SK-N-SH (cell line): ENCODE measurements at regions not wholly inside any gene's neighbourhood (a gene's known extent, or its start where the extent isn't known, plus 50 kb on each side); places are given as distances from the start of the nearest gene placed in this dataset.

Source experiments
- CTCF ChIP-seq: fragments of 200-600 bp; sonication (generic); IDR thresholded peaks from 2 replicates; pipeline ENCODE4 v1.6.1; 2017; ENCODE audit warnings: antibody characterized with exemption, mild to moderate bottlenecking, moderate library complexity
- FOXJ3 ChIP-seq: sonication (generic); formaldehyde crosslinking; IDR thresholded peaks from 2 replicates; pipeline ENCODE4 v1.5.1; 2020; ENCODE audit warnings: mild to moderate bottlenecking, missing genetic modification reagents
- FOXM1 ChIP-seq: IDR thresholded peaks from 2 replicates; pipeline ENCODE4 v1.4.0; 2012; ENCODE audit warnings: low read depth, mild to moderate bottlenecking
- JUND ChIP-seq: IDR thresholded peaks from 2 replicates; pipeline ENCODE4 v1.4.0; 2012
- MAX ChIP-seq: IDR thresholded peaks from 2 replicates; pipeline ENCODE4 v1.4.0; 2012; ENCODE audit warnings: low read depth
- PBX3 ChIP-seq: IDR thresholded peaks from 2 replicates; pipeline ENCODE4; 2012
- POLR2AphosphoS5 ChIP-seq: IDR thresholded peaks from 2 replicates; pipeline ENCODE4 v1.6.1; 2012; ENCODE audit warnings: low read depth, low read length
- REST ChIP-seq: IDR thresholded peaks from 2 replicates; pipeline ENCODE4 v1.6.1; 2012; ENCODE audit warnings: mild to moderate bottlenecking, low read depth, low read length, moderate library complexity
- RFX5 ChIP-seq: IDR thresholded peaks from 2 replicates; pipeline ENCODE4 v1.6.1; 2012; ENCODE audit warnings: mild to moderate bottlenecking, improper control_type of control experiment, low read length
- RXRA ChIP-seq: IDR thresholded peaks from 2 replicates; pipeline ENCODE4 v1.4.0; 2012; ENCODE audit warnings: low read depth, mild to moderate bottlenecking, borderline replicate concordance
- SIN3A ChIP-seq: IDR thresholded peaks from 2 replicates; pipeline ENCODE4 v1.6.1; 2012; ENCODE audit warnings: low read depth, mild to moderate bottlenecking, low read length, moderate library complexity, borderline replicate concordance
- TAF1 ChIP-seq: IDR thresholded peaks from 2 replicates; pipeline ENCODE4 v1.6.1; 2012; ENCODE audit warnings: low read depth, mild to moderate bottlenecking, low read length, moderate library complexity, borderline replicate concordance
- YY1 ChIP-seq: IDR thresholded peaks from 2 replicates; pipeline ENCODE4 v1.4.0; 2012; ENCODE audit warnings: low read depth, mild to moderate bottlenecking

GRCh38 chr10:109126541-109126940 lies 796.8 kb downstream of the XPNPEP1 start:
- TF ChIP-seq MAX (no peak), POLR2AphosphoS5 (no peak), JUND (no peak), YY1 (no peak), CTCF (no peak), RXRA (no peak), FOXJ3 (CRISPR knock-in tag) (no peak), TAF1 (no peak), REST (no peak), FOXM1 (no peak), PBX3 (no peak), SIN3A (no peak), RFX5 (no peak)
